Loucy (cell line): ENCODE measurements at regions not wholly inside any gene's neighbourhood (a gene's known extent, or its start where the extent isn't known, plus 50 kb on each side); places are given as distances from the start of the nearest gene placed in this dataset.
A peak's percentile ranks its signal among the peaks of the same experiment; 100 is the strongest.

ENCODE experiments used
- H2AFZ ChIP-seq: fragments of 200-600 bp; sonication (generic); 2 replicates; pipeline ENCODE4 v1.6.0; 2016; ENCODE audit warnings: antibody characterized with exemption, mild to moderate bottlenecking, low read length, moderate library complexity
- H3F3A ChIP-seq: fragments of 200-600 bp; 2 replicates; pipeline ENCODE4 v1.6.0; 2016; ENCODE audit warnings: antibody characterized with exemption, low read depth, mild to moderate bottlenecking
- H3K27me3 ChIP-seq: fragments of 200-600 bp; sonication (generic); 2 replicates; pipeline ENCODE4 v1.6.1; 2014; ENCODE audit warnings: low read length, mild to moderate bottlenecking; ENCODE audit not compliant: insufficient read depth, poor library complexity, severe bottlenecking
- H3K36me3 ChIP-seq: fragments of 200-600 bp; sonication (generic); 2 replicates; pipeline ENCODE4 v1.6.1; 2016; ENCODE audit warnings: low read length; ENCODE audit not compliant: insufficient read depth
- H3K4me1 ChIP-seq: fragments of 200-600 bp; sonication (generic); 2 replicates; pipeline ENCODE4 v1.5.1; 2014; ENCODE audit warnings: low read length, mild to moderate bottlenecking; ENCODE audit not compliant: insufficient read depth, poor library complexity, severe bottlenecking
- H3K4me2 ChIP-seq: fragments of 200-600 bp; sonication (generic); 2 replicates; pipeline ENCODE4 v1.6.0; 2014; ENCODE audit warnings: antibody characterized with exemption, low read length, low read depth, mild to moderate bottlenecking; ENCODE audit not compliant: poor library complexity, severe bottlenecking
- H3K4me3 ChIP-seq: fragments of 200-600 bp; sonication (generic); 2 replicates; pipeline ENCODE4 v1.5.1; 2014; ENCODE audit warnings: low read length, mild to moderate bottlenecking, mixed read lengths; ENCODE audit not compliant: poor library complexity, severe bottlenecking
- H3K79me2 ChIP-seq: fragments of 200-600 bp; sonication (generic); 2 replicates; pipeline ENCODE4 v1.6.1; 2014; ENCODE audit warnings: low read length; ENCODE audit not compliant: insufficient read depth
- H3K9ac ChIP-seq: fragments of 200-600 bp; sonication (generic); 2 replicates; pipeline ENCODE4 v1.6.0; 2014; ENCODE audit warnings: mild to moderate bottlenecking, low read depth, low read length, moderate library complexity; ENCODE audit not compliant: poor library complexity, severe bottlenecking
- H3K9me2 ChIP-seq: fragments of 200-600 bp; sonication (generic); replicated peaks from 2 replicates; pipeline ENCODE4 v1.6.1; 2016; ENCODE audit warnings: low read depth, low read length, mixed read lengths
- H3K9me3 ChIP-seq: fragments of 200-600 bp; sonication (generic); 2 replicates; pipeline ENCODE4 v1.6.1; 2014; ENCODE audit warnings: mild to moderate bottlenecking, antibody characterized with exemption, low read length, low read depth; ENCODE audit not compliant: insufficient read depth
- H4K20me1 ChIP-seq: fragments of 200-600 bp; sonication (generic); 2 replicates; pipeline ENCODE4 v1.6.0; 2014; ENCODE audit warnings: antibody characterized with exemption, low read length, mild to moderate bottlenecking; ENCODE audit not compliant: insufficient read depth, poor library complexity, severe bottlenecking
- EZH2phosphoT487 ChIP-seq: fragments of 200-600 bp; IDR thresholded peaks from 2 replicates; pipeline ENCODE4 v1.6.1; 2018; ENCODE audit warnings: antibody characterized with exemption, mild to moderate bottlenecking, moderate library complexity, borderline replicate concordance
- TF ChIP-seq, protein P1 (sequence below): fragments of 200-600 bp; sonication (generic); conservative IDR thresholded peaks from 2 replicates; pipeline ENCODE4 v1.5.1; 2014; ENCODE audit warnings: mild to moderate bottlenecking, antibody characterized with exemption, low read length

DNA sequence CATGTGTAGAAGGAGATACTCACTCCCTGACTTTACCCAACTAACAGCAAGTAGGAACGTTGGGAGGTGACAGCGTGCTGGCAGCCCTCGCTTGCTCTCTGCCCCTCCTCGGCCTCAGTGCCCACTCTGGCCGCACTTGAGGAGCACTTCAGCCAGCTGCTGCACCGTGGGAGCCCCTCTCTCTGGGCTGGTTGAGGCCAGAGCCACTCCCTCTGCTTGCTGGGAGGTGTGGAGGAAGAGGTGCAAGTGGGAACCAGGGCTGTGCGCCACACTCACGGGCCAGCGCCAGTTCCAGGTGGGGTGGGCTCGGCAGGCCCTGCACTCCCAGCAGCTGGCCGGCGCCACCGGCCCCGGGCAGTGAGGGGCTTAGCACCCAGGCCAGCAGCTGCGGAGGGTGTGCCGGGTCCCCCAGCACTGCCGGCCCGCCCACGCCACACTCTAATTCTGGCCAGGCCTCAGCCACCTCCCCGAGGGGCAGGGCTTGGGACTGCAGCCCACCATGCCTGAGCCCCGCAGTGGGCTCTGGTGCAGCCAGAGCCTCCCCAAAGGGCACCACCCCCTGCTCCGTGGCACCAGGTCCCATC lies 68.4 kb upstream of the FRMD4B start:
- Histone ChIP-seq H3K4me2 (no peak overlapping the region), H3K4me1 (no peaks in the 10 kb centered on the region), H3K9me3 (no peaks in the 10 kb centered on the region), H3K9ac (no peak overlapping the region), H4K20me1 (no peaks in the 10 kb centered on the region), H3K27me3 (no peaks in the 10 kb centered on the region), H3K36me3 (no peaks in the 10 kb centered on the region), H3K4me3 (no peak overlapping the region), H3K9me2 (no peaks in the 10 kb centered on the region), H3K79me2 (no peaks in the 10 kb centered on the region), H3F3A (no peaks in the 10 kb centered on the region), H2AFZ (no peak overlapping the region)
- TF ChIP-seq, protein P1, sequence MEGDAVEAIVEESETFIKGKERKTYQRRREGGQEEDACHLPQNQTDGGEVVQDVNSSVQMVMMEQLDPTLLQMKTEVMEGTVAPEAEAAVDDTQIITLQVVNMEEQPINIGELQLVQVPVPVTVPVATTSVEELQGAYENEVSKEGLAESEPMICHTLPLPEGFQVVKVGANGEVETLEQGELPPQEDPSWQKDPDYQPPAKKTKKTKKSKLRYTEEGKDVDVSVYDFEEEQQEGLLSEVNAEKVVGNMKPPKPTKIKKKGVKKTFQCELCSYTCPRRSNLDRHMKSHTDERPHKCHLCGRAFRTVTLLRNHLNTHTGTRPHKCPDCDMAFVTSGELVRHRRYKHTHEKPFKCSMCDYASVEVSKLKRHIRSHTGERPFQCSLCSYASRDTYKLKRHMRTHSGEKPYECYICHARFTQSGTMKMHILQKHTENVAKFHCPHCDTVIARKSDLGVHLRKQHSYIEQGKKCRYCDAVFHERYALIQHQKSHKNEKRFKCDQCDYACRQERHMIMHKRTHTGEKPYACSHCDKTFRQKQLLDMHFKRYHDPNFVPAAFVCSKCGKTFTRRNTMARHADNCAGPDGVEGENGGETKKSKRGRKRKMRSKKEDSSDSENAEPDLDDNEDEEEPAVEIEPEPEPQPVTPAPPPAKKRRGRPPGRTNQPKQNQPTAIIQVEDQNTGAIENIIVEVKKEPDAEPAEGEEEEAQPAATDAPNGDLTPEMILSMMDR = no peak
- no peak for TF ChIP-seq EZH2phosphoT487

DNA sequence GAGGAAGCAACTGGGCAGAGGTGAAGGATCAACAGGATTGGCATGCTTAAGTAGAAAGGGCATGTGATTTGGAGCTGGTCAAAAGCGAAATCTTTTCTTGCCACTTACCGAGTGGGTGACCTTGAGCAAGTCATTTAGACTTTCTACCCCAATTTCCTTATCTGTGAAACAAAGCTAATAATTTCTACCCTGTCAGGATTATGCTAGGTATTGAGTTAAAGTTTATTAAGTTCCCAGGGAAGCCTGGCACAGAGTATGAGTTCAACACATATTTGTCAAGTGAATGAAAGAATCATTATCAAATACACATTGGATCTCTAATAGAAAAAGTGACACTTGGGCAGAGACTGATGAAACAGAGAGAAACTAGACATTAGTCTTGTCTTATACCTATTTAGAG lies 66.4 kb upstream of the FRMD4B start:
- Histone ChIP-seq H3K9me3 (no peaks in the 10 kb centered on the region), H4K20me1 (no peaks in the 10 kb centered on the region), H3K36me3 (no peaks in the 10 kb centered on the region), H3K9ac (no peak overlapping the region), H3K4me2 (no peak overlapping the region), H3K27me3 (no peaks in the 10 kb centered on the region), H3K79me2 (no peaks in the 10 kb centered on the region), H3K4me3 (no peak overlapping the region), H3K4me1 (no peaks in the 10 kb centered on the region), H3F3A (no peaks in the 10 kb centered on the region), H3K9me2 (no peaks in the 10 kb centered on the region), H2AFZ (no peak overlapping the region)
- TF ChIP-seq, protein P1 = no peak
- no peak for TF ChIP-seq EZH2phosphoT487

DNA sequence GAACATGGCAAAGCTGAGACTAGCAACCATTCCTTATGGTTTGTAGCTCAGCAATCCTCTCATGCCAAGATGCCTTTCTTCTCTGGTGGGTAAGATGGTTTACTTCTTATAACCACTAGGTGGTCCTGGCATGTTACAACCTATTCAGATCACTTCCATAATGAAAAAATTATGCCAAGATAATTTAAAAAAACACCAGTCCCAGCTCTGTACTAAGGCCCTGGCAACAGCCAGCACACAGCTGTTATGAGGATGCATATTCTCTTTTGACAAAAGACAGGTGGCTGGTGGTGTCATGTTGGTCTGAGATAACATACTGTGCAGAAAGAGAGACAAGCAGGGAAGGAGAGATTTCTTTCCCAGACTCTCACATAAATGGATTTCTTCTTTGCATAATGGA lies 65.7 kb upstream of the FRMD4B start:
- Histone ChIP-seq H4K20me1 (no peaks in the 10 kb centered on the region), H3K4me1 (no peaks in the 10 kb centered on the region), H3K27me3 (no peaks in the 10 kb centered on the region), H2AFZ (no peak overlapping the region), H3F3A (no peaks in the 10 kb centered on the region), H3K9me3 (no peaks in the 10 kb centered on the region), H3K4me3 (no peak overlapping the region), H3K9me2 (no peaks in the 10 kb centered on the region), H3K4me2 (no peak overlapping the region), H3K36me3 (no peaks in the 10 kb centered on the region), H3K79me2 (no peaks in the 10 kb centered on the region), H3K9ac (no peak overlapping the region)
- no peak for TF ChIP-seq EZH2phosphoT487
- TF ChIP-seq, protein P1 = peak; percentile 46
